Caco-2 (cell line): ENCODE measurements at regions not wholly inside any gene's neighbourhood (a gene's known extent, or its start where the extent isn't known, plus 50 kb on each side); places are given as distances from the start of the nearest gene placed in this dataset.

Source experiments
- BruUV-seq: library from RNA; stranded (reverse); fragments of 400-500 nt; replicated peaks from 2 replicates; lab custom pipeline; 2021; lab: Mats Ljungman, UMichigan
- CTCF ChIA-PET: fragments of 300-600 bp; sonication (Branson Sonifier 250); formaldehyde crosslinking; loops from one replicate; lab custom pipeline; 2022; ENCODE audit warnings: antibody characterized with exemption; lab: Charles Lee
- POLR2A ChIA-PET: fragments of 300-600 bp; sonication (Branson Sonifier 250); formaldehyde crosslinking; loops from one replicate; lab custom pipeline; 2022; ENCODE audit warnings: antibody characterized with exemption; lab: Charles Lee
- DNase-seq, 2 experiments: peaks; one replicate each; pipeline versions ENCODE4 v3.0.0 to v3.0.0-alpha.2; 2020 to 2022
- H3K27me3 ChIP-seq: replicated peaks from 2 replicates; pipeline ENCODE4 v1.6.0; 2011; ENCODE audit warnings: low read length; ENCODE audit not compliant: control insufficient read depth, insufficient read depth
- H3K36me3 ChIP-seq: 2 replicates; pipeline ENCODE4 v1.5.1; 2011; ENCODE audit warnings: low read length; ENCODE audit not compliant: control insufficient read depth, insufficient read depth
- H3K4me1 ChIP-seq: fragments of 250-450 bp; sonication (Bioruptor Pico); 2 replicates; pipeline ENCODE4 v1.5.1; 2020; ENCODE audit warnings: mild to moderate bottlenecking
- H3K4me3 ChIP-seq: 2 replicates; pipeline ENCODE4 v1.5.1; 2011; ENCODE audit warnings: low read depth, mild to moderate bottlenecking, control low read depth, low read length
- H3K9me3 ChIP-seq: fragments of 250-450 bp; sonication (Bioruptor Pico); 2 replicates; pipeline ENCODE4 v1.5.1; 2020; ENCODE audit warnings: mild to moderate bottlenecking, moderate library complexity
- H3K27ac Mint-ChIP-seq: one replicate; pipeline ENCODE4 v1.8.0; 2022; ENCODE audit warnings: mixed read lengths; ENCODE audit not compliant: unreplicated experiment
- H3K27me3 Mint-ChIP-seq: one replicate; pipeline ENCODE4 v1.8.0; 2022; ENCODE audit warnings: mixed read lengths; ENCODE audit not compliant: insufficient read depth, unreplicated experiment
- H3K36me3 Mint-ChIP-seq: one replicate; pipeline ENCODE4 v1.8.0; 2022; ENCODE audit warnings: mild to moderate bottlenecking, mixed read lengths; ENCODE audit not compliant: insufficient read depth, unreplicated experiment
- H3K4me1 Mint-ChIP-seq: one replicate; pipeline ENCODE4 v1.8.0; 2022; ENCODE audit warnings: low read depth, mixed read lengths; ENCODE audit not compliant: unreplicated experiment
- H3K4me3 Mint-ChIP-seq: one replicate; pipeline ENCODE4 v1.8.0; 2022; ENCODE audit warnings: mild to moderate bottlenecking, moderate library complexity, mixed read lengths; ENCODE audit not compliant: unreplicated experiment
- H3K9me3 Mint-ChIP-seq: one replicate; pipeline ENCODE4 v1.8.0; 2022; ENCODE audit warnings: mixed read lengths; ENCODE audit not compliant: unreplicated experiment
- CTCF ChIP-seq, 2 experiments: fragments of 200-600 bp in 1 of 2; IDR thresholded peaks; 1 replicate in 1 of 2; 2 replicates in 1 of 2; pipeline versions ENCODE4 v1.5.1 to v1.8.0; 2011 to 2022; ENCODE audit warnings: antibody characterized with exemption in 1 of 2, control low read depth in 1 of 2, inconsistent platforms in 1 of 2, low read depth in 1 of 2, low read length in 1 of 2, mild to moderate bottlenecking in 1 of 2, moderate library complexity in 1 of 2; ENCODE audit not compliant: insufficient read depth in 1 of 2, severe bottlenecking in 1 of 2, unreplicated experiment in 1 of 2
- intact Hi-C: fragments of 100-400 bp; cut with micrococcal nuclease; formaldehyde crosslinking; loops from one replicate; pipeline ENCODE4 v1.10.0; 2022; ENCODE audit not compliant: unreplicated experiment

DNA sequence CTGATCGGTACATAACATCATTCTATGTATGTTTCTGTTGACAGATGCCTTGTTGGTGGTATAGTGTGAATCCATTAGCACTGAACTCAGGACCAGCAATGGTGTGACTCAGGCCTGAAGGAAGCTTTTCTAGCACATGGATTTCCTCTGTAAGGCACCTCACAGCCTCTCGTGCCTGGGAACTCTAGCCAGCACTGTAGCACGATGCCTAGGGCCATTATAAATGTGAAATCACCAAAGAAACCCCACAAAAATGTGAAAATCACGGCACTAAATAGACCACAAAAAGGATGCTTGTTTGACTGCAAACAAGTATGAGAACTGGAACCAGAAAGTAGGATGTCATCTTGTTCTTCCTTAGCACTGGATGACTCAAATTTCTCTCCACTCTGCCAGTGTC, 63.7 kb upstream of the NKX2-2 start:
- CTCF ChIA-PET: interaction anchor here (0.6 kb wide), 1 partner anchor 1307 kb away, joined by 3 read pairs; no protein-coding TSS in a partner anchor
- H3K27me3 Mint-ChIP-seq: peaks cover 43% of the 10 kb centered on the region
- POLR2A ChIA-PET: no interaction called here
- no peak overlapping the region for H3K4me3 Mint-ChIP-seq
- no peak for DNase-seq
- H3K4me3 ChIP-seq: no peak overlapping the region
- intact Hi-C loops: no loop called here
- H3K27me3 ChIP-seq: no peaks in the 10 kb centered on the region; the same call in 1 of the 2 replicates
- H3K36me3 ChIP-seq: no peaks in the 10 kb centered on the region
- no peak overlapping the region for H3K27ac Mint-ChIP-seq
- no peaks in the 10 kb centered on the region for H3K36me3 Mint-ChIP-seq
- no TSS peak for BruUV-seq
- no peaks in the 10 kb centered on the region for H3K4me1 Mint-ChIP-seq
- H3K4me1 ChIP-seq: no peaks in the 10 kb centered on the region
- H3K9me3 ChIP-seq: no peaks in the 10 kb centered on the region
- TF ChIP-seq CTCF (IDR thresholded peaks at IDR 0.05; ENCODE audit: insufficient read depth in 1 of 2, low read depth in 1 of 2, low read length in 1 of 2, severe bottlenecking in 1 of 2, unreplicated experiment in 1 of 2): no peak
- H3K9me3 Mint-ChIP-seq: no peaks in the 10 kb centered on the region

GRCh38 chr20:21575981-21576740, 62.3 kb upstream of the NKX2-2 start:
- no TSS peak for BruUV-seq
- Mint-ChIP-seq H3K9me3 (no peaks in the 10 kb centered on the region), H3K36me3 (no peaks in the 10 kb centered on the region), H3K4me3 (no peak overlapping the region), H3K4me1 (no peaks in the 10 kb centered on the region), H3K27me3 (peaks cover 38% of the 10 kb centered on the region), H3K27ac (no peak overlapping the region)
- Histone ChIP-seq H3K4me3 (no peak overlapping the region), H3K9me3 (no peaks in the 10 kb centered on the region), H3K27me3 (no peaks in the 10 kb centered on the region; the same call in 1 of the 2 replicates), H3K36me3 (no peaks in the 10 kb centered on the region), H3K4me1 (no peaks in the 10 kb centered on the region)
- TF ChIP-seq CTCF (IDR thresholded peaks at IDR 0.05; ENCODE audit: insufficient read depth in 1 of 2, low read depth in 1 of 2, low read length in 1 of 2, severe bottlenecking in 1 of 2, unreplicated experiment in 1 of 2): no peak
- ChIA-PET CTCF (interaction anchor here (0.6 kb wide), 1 partner anchor 58 kb away, joined by 3 read pairs; no protein-coding TSS in a partner anchor), POLR2A (no interaction called here)
- DNase-seq: no peak
- intact Hi-C loops: no loop called here

DNA sequence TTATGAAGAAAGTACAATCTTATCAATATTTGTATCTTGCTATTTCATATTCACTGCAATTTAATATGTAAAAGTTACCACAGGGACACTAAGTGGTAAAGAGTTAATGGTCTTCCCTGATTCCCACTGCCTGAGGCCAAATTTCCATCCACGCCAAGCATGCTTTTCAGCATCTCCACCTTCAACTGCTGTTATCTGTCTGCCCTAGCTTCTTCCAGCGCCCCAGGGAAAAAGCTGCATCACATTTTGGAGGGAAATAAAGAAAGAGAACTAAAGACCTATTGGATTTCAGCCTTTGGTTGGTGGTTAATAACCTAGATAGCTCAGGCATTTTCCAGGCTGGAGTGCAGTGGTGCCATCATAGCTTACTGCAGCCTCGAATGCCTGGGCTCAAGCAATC, 61.3 kb upstream of the NKX2-2 start:
- Mint-ChIP-seq H3K4me3 (no peak overlapping the region), H3K4me1 (no peaks in the 10 kb centered on the region), H3K27me3 (peaks cover 29% of the 10 kb centered on the region), H3K36me3 (no peaks in the 10 kb centered on the region), H3K27ac (no peak overlapping the region), H3K9me3 (no peaks in the 10 kb centered on the region)
- BruUV-seq: no TSS peak
- intact Hi-C loops: no loop called here
- no peaks in the 10 kb centered on the region for H3K36me3 ChIP-seq
- ChIA-PET CTCF (interaction anchor here (0.7 kb wide), 1 partner anchor 41 kb away, joined by 3 read pairs; no protein-coding TSS in a partner anchor), POLR2A (no interaction called here)
- no peak for TF ChIP-seq CTCF (IDR thresholded peaks at IDR 0.05; ENCODE audit: insufficient read depth in 1 of 2, low read depth in 1 of 2, low read length in 1 of 2, severe bottlenecking in 1 of 2, unreplicated experiment in 1 of 2)
- no peaks in the 10 kb centered on the region; the same call in 1 of the 2 replicates for H3K27me3 ChIP-seq
- no peaks in the 10 kb centered on the region for H3K4me1 ChIP-seq
- H3K9me3 ChIP-seq: no peaks in the 10 kb centered on the region
- H3K4me3 ChIP-seq: no peak overlapping the region
- DNase-seq: no peak
